PC-3 (cell line): ENCODE measurements at regions not wholly inside any gene's neighbourhood (a gene's known extent, or its start where the extent isn't known, plus 50 kb on each side); places are given as distances from the start of the nearest gene placed in this dataset.

Experiments used
- ATAC-seq: fragments of 200-7000 bp; cut with Tn5 transposase; 2 replicates; pipeline ENCODE4 v1.9.1; 2020; ENCODE audit warnings: mild to moderate bottlenecking, moderate library complexity
- BruUV-seq: library from RNA; stranded (reverse); fragments of 400-500 nt; replicated peaks from 2 replicates; lab custom pipeline; 2021; lab: Mats Ljungman, UMichigan
- CTCF ChIA-PET: fragments of 300-600 bp; sonication (Branson Sonifier 250); formaldehyde crosslinking; loops from one replicate; lab custom pipeline; 2022; ENCODE audit warnings: antibody characterized with exemption; lab: Charles Lee
- POLR2A ChIA-PET: fragments of 300-600 bp; sonication (Branson Sonifier 250); formaldehyde crosslinking; loops from one replicate; lab custom pipeline; 2022; ENCODE audit warnings: antibody characterized with exemption; ENCODE audit not compliant: unreplicated experiment; lab: Charles Lee
- DNase-seq: peaks from one replicate; pipeline ENCODE4 v3.0.0-alpha.2; 2015
- H2AFZ ChIP-seq: fragments of 300-600 bp; sonication (generic); 2 replicates; pipeline ENCODE4 v1.6.0; 2016; ENCODE audit warnings: antibody characterized with exemption, low read length
- H3F3A ChIP-seq: fragments of 300-600 bp; sonication (generic); one replicate; pipeline ENCODE4 v1.6.0; 2017; ENCODE audit warnings: antibody characterized with exemption, low read length, control low read depth, mild to moderate bottlenecking; ENCODE audit not compliant: unreplicated experiment
- H3K27ac ChIP-seq: fragments of 300-600 bp; sonication (generic); 2 replicates; pipeline ENCODE4 v1.5.1; 2016; ENCODE audit warnings: mild to moderate bottlenecking, low read length
- H3K27me3 ChIP-seq: fragments of 300-600 bp; sonication (generic); 2 replicates; pipeline ENCODE4 v1.6.1; 2016; ENCODE audit warnings: low read length, mixed read lengths
- H3K36me3 ChIP-seq: fragments of 300-600 bp; sonication (generic); 2 replicates; pipeline ENCODE4 v1.6.1; 2016; ENCODE audit warnings: low read depth, mixed run types, low read length, mixed read lengths
- H3K4me1 ChIP-seq: fragments of 300-600 bp; sonication (generic); 2 replicates; pipeline ENCODE4 v1.5.1; 2016; ENCODE audit warnings: low read length; ENCODE audit not compliant: insufficient read depth
- H3K4me2 ChIP-seq: fragments of 300-600 bp; sonication (generic); 2 replicates; pipeline ENCODE4 v1.6.0; 2016; ENCODE audit warnings: low read length
- H3K4me3 ChIP-seq: fragments of 300-600 bp; sonication (generic); 2 replicates; pipeline ENCODE4 v1.5.1; 2016; ENCODE audit warnings: mild to moderate bottlenecking, low read length, mixed read lengths
- H3K79me2 ChIP-seq: fragments of 300-600 bp; sonication (generic); 2 replicates; pipeline ENCODE4 v1.6.1; 2017; ENCODE audit warnings: low read length, mixed read lengths
- H3K9ac ChIP-seq: fragments of 300-600 bp; sonication (generic); 2 replicates; pipeline ENCODE4 v1.6.0; 2016; ENCODE audit warnings: mild to moderate bottlenecking, low read length
- H3K9me2 ChIP-seq: fragments of 300-600 bp; sonication (generic); replicated peaks from 2 replicates; pipeline ENCODE4 v1.6.1; 2016; ENCODE audit warnings: mixed run types, low read length, mixed read lengths
- H3K9me3 ChIP-seq: fragments of 300-600 bp; sonication (generic); 2 replicates; pipeline ENCODE4 v1.6.1; 2016; ENCODE audit warnings: low read length, mixed read lengths
- H4K20me1 ChIP-seq: fragments of 300-600 bp; sonication (generic); 2 replicates; pipeline ENCODE4 v1.6.1; 2016; ENCODE audit warnings: low read length, mixed read lengths
- CTCF ChIP-seq: fragments of 300-600 bp; sonication (generic); conservative IDR thresholded peaks from 2 replicates; pipeline ENCODE4 v1.5.1; 2017; ENCODE audit warnings: antibody characterized with exemption, low read depth, mild to moderate bottlenecking, low read length
- EZH2 ChIP-seq: fragments of 300-600 bp; sonication (generic); IDR thresholded peaks from one replicate; pipeline ENCODE4 v1.6.1; 2017; ENCODE audit warnings: antibody characterized with exemption, mild to moderate bottlenecking, low read length; ENCODE audit not compliant: unreplicated experiment
- EZH2phosphoT487 ChIP-seq: fragments of 300-600 bp; sonication (generic); IDR thresholded peaks from 2 replicates; pipeline ENCODE4 v1.6.1; 2018; ENCODE audit warnings: mild to moderate bottlenecking, antibody characterized with exemption, low read length, borderline replicate concordance
- intact Hi-C: fragments of 100-400 bp; cut with micrococcal nuclease; formaldehyde crosslinking; loops from 2 replicates; pipeline ENCODE4 v1.9.0; 2023

GRCh38 chr14:101215927-101216326, 312.4 kb upstream of the RTL1 start:
- no peaks in the 10 kb centered on the region for H3F3A ChIP-seq
- ChIA-PET CTCF (no interaction called here), POLR2A (no interaction called here)
- TF ChIP-seq EZH2phosphoT487 (no peak), CTCF (no peak), EZH2 (no peak)
- no peak for ATAC-seq
- H3K9me2 ChIP-seq: no peaks in the 10 kb centered on the region
- H3K4me2 ChIP-seq: no peak overlapping the region
- no peaks in the 10 kb centered on the region for H3K4me1 ChIP-seq
- no peak for DNase-seq
- BruUV-seq: no TSS peak
- H3K9ac ChIP-seq: no peak overlapping the region
- no peak overlapping the region for H3K4me3 ChIP-seq
- intact Hi-C loops: no loop called here
- H2AFZ ChIP-seq: no peak overlapping the region
- H3K79me2 ChIP-seq: no peaks in the 10 kb centered on the region
- no peaks in the 10 kb centered on the region for H3K27me3 ChIP-seq
- no peaks in the 10 kb centered on the region for H4K20me1 ChIP-seq
- no peaks in the 10 kb centered on the region for H3K36me3 ChIP-seq
- no peak overlapping the region for H3K27ac ChIP-seq
- H3K9me3 ChIP-seq: no peaks in the 10 kb centered on the region

GRCh38 chr14:101216366-101217079, 313.0 kb upstream of the RTL1 start:
- H3K79me2 ChIP-seq: no peaks in the 10 kb centered on the region
- POLR2A ChIA-PET: no interaction called here
- no peak overlapping the region for H3K27ac ChIP-seq
- CTCF ChIA-PET: no interaction called here
- intact Hi-C loops: no loop called here
- no peak overlapping the region for H2AFZ ChIP-seq
- no peaks in the 10 kb centered on the region for H4K20me1 ChIP-seq
- H3F3A ChIP-seq: no peaks in the 10 kb centered on the region
- no peaks in the 10 kb centered on the region for H3K27me3 ChIP-seq
- no peak overlapping the region for H3K9ac ChIP-seq
- ATAC-seq (no peak), DNase-seq (no peak)
- no peaks in the 10 kb centered on the region for H3K36me3 ChIP-seq
- no TSS peak for BruUV-seq
- no peaks in the 10 kb centered on the region for H3K9me3 ChIP-seq
- no peak overlapping the region for H3K4me3 ChIP-seq
- no peak overlapping the region for H3K4me2 ChIP-seq
- no peaks in the 10 kb centered on the region for H3K9me2 ChIP-seq
- no peaks in the 10 kb centered on the region for H3K4me1 ChIP-seq
- no peak for TF ChIP-seq EZH2phosphoT487
- TF ChIP-seq EZH2: no peak
- TF ChIP-seq CTCF: no peak

DNA sequence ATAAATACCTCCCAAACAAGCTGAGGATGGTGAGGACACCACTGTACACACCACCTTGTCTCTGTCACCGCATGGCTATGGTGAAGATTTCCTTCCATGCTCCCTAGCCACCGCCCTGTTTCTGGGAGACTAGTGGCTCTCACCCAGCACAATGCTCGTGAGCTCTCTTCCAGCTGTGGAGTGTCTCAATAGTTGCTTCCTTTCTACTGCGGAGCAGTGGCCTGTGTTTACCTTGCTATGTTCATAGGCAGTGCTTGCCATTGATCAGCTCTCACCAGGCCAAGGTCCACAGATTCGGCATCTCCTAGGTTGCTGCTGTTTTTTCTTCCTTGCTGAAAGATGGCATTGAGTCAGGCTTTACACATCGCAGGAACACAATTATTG, 313.6 kb upstream of the RTL1 start:
- Histone ChIP-seq H4K20me1 (no peaks in the 10 kb centered on the region), H3F3A (no peaks in the 10 kb centered on the region), H3K36me3 (no peaks in the 10 kb centered on the region), H3K4me3 (no peak overlapping the region), H3K27ac (no peak overlapping the region), H3K4me1 (no peaks in the 10 kb centered on the region), H3K9me3 (no peaks in the 10 kb centered on the region), H3K9me2 (no peaks in the 10 kb centered on the region), H2AFZ (no peak overlapping the region), H3K4me2 (no peak overlapping the region), H3K27me3 (no peaks in the 10 kb centered on the region), H3K79me2 (no peaks in the 10 kb centered on the region), H3K9ac (no peak overlapping the region)
- POLR2A ChIA-PET: no interaction called here
- CTCF ChIA-PET: no interaction called here
- intact Hi-C loops: no loop called here
- no TSS peak for BruUV-seq
- TF ChIP-seq EZH2: no peak
- TF ChIP-seq CTCF: no peak
- TF ChIP-seq EZH2phosphoT487: no peak
- DNase-seq (no peak), ATAC-seq (no peak)
